GM18517 (cell line): ENCODE measurements at regions not wholly inside any gene's neighbourhood (a gene's known extent, or its start where the extent isn't known, plus 50 kb on each side); places are given as distances from the start of the nearest gene placed in this dataset.
A peak's percentile ranks its signal among the peaks of the same experiment; 100 is the strongest.
"Not testable (repeated sequence)": the region's sequence is repeated elsewhere in the genome, so short reads cannot be mapped to it uniquely, and the experiment has no call there.

Source experiments
- ATAC-seq: cut with Tn5 transposase; IDR thresholded peaks from one replicate; pipeline ENCODE4 v1.9.1; 2021; ENCODE audit warnings: mild to moderate bottlenecking, moderate library complexity; ENCODE audit not compliant: unreplicated experiment

DNA sequence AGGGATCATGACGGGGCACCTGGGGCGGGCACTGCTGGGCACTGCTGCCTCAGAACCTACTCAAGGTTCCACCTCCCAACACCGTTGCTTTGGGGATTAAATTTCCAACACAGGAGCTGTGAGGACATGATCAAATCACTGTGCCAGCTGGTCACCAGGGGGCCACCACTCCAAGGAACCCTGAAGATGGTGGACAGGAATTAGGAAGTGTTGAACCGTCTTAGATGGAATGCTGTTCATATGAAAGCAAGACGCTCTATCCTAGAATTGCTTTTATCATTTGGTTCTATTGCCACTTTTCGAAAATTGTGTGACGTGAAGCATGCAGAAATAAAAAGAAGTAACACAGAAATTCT is 140.3 kb downstream of the DLL1 start:
- ATAC-seq = no peak

DNA sequence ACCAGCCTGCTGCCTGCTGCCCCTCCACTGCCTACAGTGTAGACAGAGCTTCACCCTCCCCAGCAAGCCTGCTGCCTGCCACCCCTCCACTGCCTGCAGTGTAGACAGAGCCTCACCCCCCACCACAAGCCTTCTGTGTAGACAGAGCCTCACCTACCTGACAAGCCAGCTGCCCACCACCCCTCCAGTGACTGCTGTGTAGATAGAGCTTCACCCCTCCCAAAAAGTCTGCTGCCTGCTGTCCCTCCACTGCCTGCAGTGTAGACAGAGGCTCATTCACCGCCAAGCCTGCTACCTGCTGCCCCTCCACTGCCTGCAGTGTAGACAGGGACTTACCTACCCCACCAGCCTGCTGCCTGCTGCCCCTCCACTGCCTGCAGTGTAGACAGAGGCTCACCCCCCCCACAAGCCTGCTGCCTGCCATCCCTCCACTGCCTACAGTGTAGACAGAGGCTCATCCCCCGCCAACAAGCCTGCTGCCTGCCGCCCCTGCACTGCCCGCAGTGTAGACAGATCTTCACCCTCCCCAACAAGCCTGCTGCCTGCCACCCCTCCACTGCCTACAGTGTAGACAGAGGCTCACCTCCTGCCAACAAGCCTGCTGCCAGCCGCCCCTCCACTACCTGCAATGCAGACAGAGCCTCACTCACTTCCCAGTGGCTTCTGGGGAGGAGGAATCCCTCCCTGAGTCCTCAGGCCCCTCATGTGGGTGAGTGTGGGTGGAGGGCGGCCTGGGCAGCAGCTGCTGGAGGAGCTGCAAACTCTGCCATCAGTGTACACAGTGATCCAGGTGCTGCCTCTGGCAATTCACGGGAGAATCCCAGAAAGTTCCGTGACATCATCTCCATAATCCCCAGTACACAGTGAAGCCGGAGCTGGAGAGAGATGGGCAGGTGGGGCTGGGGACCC is 140.9 kb downstream of the DLL1 start:
- ATAC-seq = no peak

DNA sequence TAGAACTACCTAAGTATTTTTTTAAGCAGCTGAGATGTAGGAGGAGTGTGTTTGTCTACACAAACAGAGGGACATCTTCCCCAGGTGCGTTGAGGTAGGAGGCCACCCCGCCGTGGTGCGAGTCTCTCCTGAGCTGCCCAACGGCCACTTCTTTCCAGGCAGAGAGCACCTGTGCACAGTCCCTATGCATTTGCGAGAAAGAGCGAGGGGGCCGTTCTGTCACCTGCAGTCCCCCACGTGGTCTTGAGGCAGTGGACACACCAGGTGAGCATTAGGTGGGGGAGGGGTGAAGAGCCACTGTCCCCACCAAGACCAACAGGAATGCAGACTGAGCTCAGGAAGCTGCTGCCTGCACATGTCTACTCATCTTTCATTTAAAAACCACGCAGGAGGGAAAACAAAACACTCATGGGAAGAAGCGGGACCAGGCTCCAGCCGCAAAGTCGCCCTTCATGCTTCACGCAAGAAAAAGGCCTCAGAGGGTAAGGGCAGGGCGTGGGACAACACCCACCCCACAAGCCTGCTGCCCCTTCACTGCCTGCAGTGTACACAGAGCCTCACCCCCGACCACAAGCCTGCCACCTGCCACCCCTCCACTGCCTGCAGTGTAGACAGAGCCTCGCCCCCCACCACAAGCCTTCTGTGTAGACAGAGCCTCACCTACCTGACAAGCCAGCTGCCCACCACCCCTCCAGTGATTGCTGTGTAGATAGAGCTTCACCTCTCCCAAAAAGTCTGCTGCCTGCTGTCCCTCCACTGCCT is 142.0 kb downstream of the DLL1 start:
- ATAC-seq = no peak

DNA sequence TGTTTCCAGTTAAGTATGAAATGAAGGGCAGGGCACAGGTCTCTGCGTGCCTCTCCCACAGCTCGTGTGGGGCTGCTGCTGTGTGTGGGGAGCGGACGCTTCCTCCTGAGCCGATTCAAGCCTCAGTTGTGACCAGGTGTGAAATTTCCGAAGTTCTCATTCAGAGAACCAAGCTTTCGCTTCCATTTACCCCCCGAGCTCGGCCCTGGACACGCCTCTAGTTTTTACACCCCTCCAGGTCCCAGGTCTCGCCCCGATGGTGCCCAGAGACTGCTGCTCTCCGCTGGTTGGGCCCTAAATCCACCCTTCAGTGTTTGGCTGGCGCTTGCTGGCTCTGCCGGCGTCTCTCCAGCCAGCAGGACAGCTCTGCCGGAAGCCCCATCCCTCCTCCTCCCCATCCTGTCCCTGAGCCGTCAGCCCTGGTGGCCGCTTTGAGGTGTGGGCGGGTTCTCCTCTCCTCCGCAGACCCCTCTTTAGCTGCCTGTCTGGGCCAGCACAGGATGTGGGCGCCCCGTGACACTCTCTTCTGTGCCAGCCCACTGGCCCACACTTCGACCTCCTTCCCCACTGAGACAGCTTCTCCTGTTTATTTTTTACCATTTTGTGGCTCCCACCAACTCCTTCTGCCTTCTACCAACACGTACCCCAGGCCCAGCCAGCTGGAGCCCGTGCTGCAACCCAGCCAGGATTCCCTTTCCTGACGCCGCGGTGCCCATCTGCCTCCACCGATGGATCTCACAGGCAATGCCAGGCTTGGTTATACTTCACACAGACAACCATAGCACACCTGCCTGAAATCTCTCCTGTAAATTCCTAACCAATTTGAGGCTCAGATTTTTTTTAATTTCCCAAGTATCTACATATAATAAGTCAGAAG is 142.8 kb downstream of the DLL1 start:
- ATAC-seq = peak; percentile 58

GRCh38 chr6:170147056-170147787 is 143.7 kb downstream of the DLL1 start:
- no peak for ATAC-seq

GRCh38 chr6:170146640-170147039 is 144.2 kb downstream of the DLL1 start:
- no peak for ATAC-seq

DNA sequence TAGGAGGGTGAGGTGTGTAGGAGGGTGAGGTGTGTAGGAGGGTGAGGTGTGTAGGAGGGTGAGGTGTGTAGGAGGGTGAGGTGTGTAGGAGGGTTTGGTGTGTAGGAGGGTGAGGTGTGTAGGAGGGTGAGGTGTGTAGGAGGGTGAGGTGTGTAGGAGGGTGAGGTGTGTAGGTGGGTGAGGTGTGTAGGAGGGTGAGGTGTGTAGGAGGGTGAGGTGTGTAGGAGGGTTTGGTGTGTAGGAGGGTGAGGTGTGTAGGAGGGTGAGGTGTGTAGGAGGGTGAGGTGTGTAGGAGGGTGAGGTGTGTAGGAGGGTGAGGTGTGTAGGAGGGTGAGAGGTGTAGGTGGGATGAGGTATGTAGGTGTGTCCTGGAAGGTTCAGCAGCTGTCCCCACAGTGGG is 144.7 kb downstream of the DLL1 start:
- ATAC-seq = not testable (repeated sequence)

DNA sequence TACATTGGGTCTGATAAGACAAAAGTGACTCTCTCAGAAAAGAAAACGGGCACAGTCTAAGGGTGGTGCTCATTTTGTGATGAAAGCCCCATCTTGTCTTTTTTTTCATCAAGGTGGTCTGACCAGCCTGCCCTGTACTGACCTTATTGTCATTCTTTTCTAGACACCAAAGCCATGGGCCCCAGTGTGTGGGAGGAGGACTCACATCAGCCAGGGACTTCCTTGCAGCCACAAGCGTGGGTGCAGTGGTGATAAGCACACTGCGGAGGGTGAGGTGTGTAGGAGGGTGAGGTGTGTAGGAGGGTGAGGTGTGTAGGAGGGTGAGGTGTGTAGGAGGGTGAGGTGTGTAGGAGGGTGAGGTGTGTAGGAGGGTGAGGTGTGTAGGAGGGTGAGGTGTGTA is 145.2 kb downstream of the DLL1 start:
- ATAC-seq = not testable (repeated sequence)

DNA sequence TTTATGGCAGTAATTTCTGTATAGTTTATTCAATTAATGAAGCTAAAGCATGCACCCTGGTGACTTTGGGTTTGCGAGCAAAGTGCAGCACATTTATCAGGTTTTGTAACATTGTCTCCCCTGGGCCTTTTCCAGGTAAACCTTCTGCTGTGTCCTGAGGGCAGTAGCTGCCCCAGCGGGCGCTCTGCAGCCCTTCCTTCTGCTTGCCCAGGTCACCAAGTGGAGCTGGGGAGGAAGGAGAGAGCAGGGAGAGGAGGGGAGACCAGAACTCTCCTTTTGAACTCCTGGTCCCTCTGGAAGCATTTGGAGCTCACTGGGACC is 145.6 kb downstream of the DLL1 start:
- no peak for ATAC-seq

DNA sequence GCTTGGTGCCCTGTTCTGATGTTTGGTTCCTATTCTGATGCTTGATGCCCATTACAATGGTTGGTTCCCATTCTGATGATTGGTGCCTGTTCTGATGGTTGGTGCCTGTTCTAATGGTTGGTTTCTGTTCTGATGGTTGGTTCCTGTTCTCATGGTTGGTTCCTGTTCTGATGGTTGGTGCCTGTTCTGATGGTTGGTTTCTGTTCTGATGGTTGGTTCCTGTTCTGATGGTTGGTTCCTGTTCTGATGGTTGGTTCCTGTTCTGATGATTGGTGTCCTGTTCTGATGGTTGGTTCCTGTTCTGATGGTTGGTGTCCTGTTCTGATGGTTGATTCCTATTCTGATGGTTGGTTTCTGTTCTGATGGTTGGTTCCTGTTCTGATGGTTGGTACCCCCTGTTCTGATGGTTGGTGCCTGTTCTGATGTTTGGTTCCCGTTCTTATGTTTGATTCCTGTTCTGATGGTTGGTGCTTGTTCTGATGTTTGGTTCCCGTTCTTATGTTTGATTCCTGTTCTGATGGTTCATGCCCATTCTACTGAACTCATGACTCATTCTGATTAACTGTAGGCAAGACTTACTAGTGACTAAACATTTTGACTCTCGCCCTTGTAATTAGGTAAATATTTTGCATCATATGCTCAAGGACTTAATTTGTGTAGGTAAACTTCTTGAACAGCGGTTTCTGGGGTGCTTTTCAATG is 146.2 kb downstream of the DLL1 start:
- no peak for ATAC-seq

- ATAC-seq = no peak
Observed at GRCh38 chr6:170143401-170144150, 147.3 kb downstream of the DLL1 start.

GRCh38 chr6:170142559-170142958 is 148.3 kb downstream of the DLL1 start:
- ATAC-seq = no peak

GRCh38 chr6:170141061-170141460 is 149.8 kb downstream of the DLL1 start:
- not testable (repeated sequence) for ATAC-seq

DNA sequence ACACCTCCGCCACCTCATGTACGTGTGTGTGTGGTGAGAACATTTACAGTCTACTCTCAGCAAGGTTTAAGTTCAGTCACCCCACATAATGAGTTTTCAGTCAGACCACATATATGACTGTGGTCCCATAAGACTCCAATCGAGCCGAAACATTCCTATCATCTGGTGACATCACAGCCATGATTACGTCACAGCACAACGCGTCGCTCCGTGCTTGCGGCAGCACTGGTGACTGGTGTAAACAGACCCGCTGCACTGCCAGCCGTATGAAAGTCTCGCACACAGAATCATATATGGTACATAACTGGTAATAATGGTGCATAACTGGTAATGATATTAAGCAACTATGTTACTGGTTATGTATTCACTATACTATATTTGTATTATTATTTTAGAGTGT is 150.7 kb downstream of the DLL1 start:
- ATAC-seq = no peak

GRCh38 chr6:170139531-170139930 is 151.3 kb downstream of the DLL1 start:
- no peak for ATAC-seq

GRCh38 chr6:170139046-170139445 is 151.8 kb downstream of the DLL1 start:
- not testable (repeated sequence) for ATAC-seq

DNA sequence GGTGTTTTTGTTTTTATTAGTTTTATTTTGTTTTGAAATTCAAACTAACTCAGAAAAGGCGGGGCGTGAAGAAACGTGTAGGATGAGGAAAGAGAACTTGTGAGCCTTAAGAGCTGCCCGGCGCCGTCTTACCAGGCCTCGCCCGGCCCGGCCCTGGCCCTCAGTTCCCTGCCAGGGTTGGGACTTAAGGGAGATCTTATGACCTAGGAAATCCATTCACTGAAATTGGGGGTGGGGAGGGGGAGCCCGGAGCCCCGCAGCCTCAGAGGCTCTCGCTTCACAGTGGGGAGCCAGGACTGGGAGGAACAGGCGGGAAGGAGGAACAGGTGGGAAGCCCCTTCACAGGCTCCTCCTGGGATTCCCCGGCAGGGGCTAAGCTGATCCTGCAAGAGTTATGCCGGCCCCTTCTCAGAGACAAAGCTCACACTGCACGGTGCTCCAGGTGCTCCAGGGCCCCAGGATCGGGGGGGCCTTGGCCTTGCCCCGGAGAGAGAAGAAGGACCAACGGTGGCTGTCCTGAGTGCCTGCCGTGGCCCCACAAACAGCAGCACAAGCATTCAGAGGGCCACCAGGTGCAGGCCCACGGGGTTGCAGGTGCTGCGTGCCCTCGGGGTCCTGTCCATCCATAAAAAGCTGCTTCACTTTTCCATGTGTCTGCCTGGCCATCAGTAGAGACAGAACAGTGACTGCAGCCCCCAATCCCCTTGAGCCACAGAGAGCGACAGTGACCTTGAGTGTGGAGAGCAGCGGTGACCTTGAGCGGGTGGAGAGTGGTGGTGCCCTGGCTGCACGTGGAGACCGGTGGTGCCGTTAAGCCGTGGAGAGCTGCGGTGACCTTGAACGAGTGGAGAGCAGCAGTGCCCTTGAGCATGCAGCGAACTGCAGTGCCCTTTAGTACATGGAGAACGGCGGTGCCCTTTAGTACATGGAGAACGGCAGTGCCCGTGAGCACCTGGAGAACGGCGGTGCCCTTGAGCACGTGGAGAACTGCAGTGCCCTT is 152.7 kb downstream of the DLL1 start:
- ATAC-seq = no peak
